IMR-90 (cell line): ENCODE measurements at regions not wholly inside any gene's neighbourhood (a gene's known extent, or its start where the extent isn't known, plus 50 kb on each side); places are given as distances from the start of the nearest gene placed in this dataset.

Experiments used
- ATAC-seq: fragments of 200-7000 bp; cut with Tn5 transposase; 2 replicates; pipeline ENCODE4 v1.9.1; 2020; ENCODE audit warnings: low read depth, mild to moderate bottlenecking, moderate library complexity
- BruUV-seq: library from RNA; stranded (reverse); fragments of 400-500 nt; replicated peaks from 2 replicates; lab custom pipeline; 2021; lab: Mats Ljungman, UMichigan
- CTCF ChIA-PET: fragments of 300-600 bp; formaldehyde crosslinking; extraction: SDS; loops from one replicate; lab custom pipeline; 2021; ENCODE audit warnings: antibody characterized with exemption; lab: Yijun Ruan, JAX
- POLR2A ChIA-PET: fragments of 300-600 bp; sonication (Branson Sonifier 250); formaldehyde crosslinking; loops from one replicate; lab custom pipeline; 2022; ENCODE audit warnings: antibody characterized with exemption; ENCODE audit not compliant: unreplicated experiment; lab: Charles Lee
- DNase-seq: peaks from one replicate; pipeline ENCODE4 v3.0.0; 2013
- H2AFZ ChIP-seq: replicated peaks from 2 replicates; pipeline ENCODE3; 2013; ENCODE audit warnings: low read length, mild to moderate bottlenecking; ENCODE audit not compliant: poor library complexity
- H2AK5ac ChIP-seq: 2 replicates; pipeline ENCODE4 v1.6.1; 2013; ENCODE audit warnings: low read depth, low read length, inconsistent platforms
- H2AK9ac ChIP-seq: replicated peaks from 2 replicates; pipeline ENCODE3; 2013; ENCODE audit warnings: mild to moderate bottlenecking, low read depth, low read length, moderate library complexity; ENCODE audit not compliant: poor library complexity
- H2BK120ac ChIP-seq: 2 replicates; pipeline ENCODE4 v1.6.1; 2013; ENCODE audit warnings: low read depth, low read length, inconsistent platforms
- H2BK15ac ChIP-seq: 3 replicates; pipeline ENCODE4 v1.6.1; 2013; ENCODE audit warnings: low read depth, low read length, inconsistent platforms
- H2BK20ac ChIP-seq: 2 replicates; pipeline ENCODE4 v1.6.1; 2013; ENCODE audit warnings: low read depth, mild to moderate bottlenecking, inconsistent platforms, low read length, moderate library complexity
- H2BK5ac ChIP-seq: 2 replicates; pipeline ENCODE4 v1.6.1; 2013; ENCODE audit warnings: mild to moderate bottlenecking, low read depth, low read length, inconsistent platforms; ENCODE audit not compliant: poor library complexity, severe bottlenecking
- H3K14ac ChIP-seq: replicated peaks from 2 replicates; pipeline ENCODE4 v1.6.1; 2013; ENCODE audit warnings: low read depth, low read length, inconsistent platforms
- H3K18ac ChIP-seq: 2 replicates; pipeline ENCODE4 v1.6.1; 2013; ENCODE audit warnings: low read depth, low read length, control low read depth
- H3K23ac ChIP-seq: 2 replicates; pipeline ENCODE4 v1.6.1; 2013; ENCODE audit warnings: low read depth, low read length, inconsistent platforms
- H3K27ac ChIP-seq: 2 replicates; pipeline ENCODE4 v1.5.1; 2013; ENCODE audit warnings: mild to moderate bottlenecking, control low read depth, low read length; ENCODE audit not compliant: insufficient read depth
- H3K27me3 ChIP-seq: 2 replicates; pipeline ENCODE4 v1.6.1; 2013; ENCODE audit warnings: low read length; ENCODE audit not compliant: control insufficient read depth, insufficient read depth
- H3K36me3 ChIP-seq: 2 replicates; pipeline ENCODE4 v1.6.1; 2013; ENCODE audit warnings: low read length, mixed read lengths; ENCODE audit not compliant: control insufficient read depth, insufficient read depth
- H3K4ac ChIP-seq: 2 replicates; pipeline ENCODE4 v1.6.1; 2013; ENCODE audit warnings: low read depth, low read length, inconsistent platforms
- H3K4me1 ChIP-seq: 2 replicates; pipeline ENCODE4 v1.6.1; 2013; ENCODE audit warnings: low read length, mixed read lengths; ENCODE audit not compliant: control insufficient read depth, insufficient read depth
- H3K4me2 ChIP-seq: 2 replicates; pipeline ENCODE4 v1.6.1; 2013; ENCODE audit warnings: low read depth, mild to moderate bottlenecking, control low read depth, low read length, moderate library complexity
- H3K4me3 ChIP-seq: 2 replicates; pipeline ENCODE4 v1.5.1; 2013; ENCODE audit warnings: low read depth, mild to moderate bottlenecking, control low read depth, low read length, moderate library complexity; ENCODE audit not compliant: insufficient read depth
- H3K56ac ChIP-seq: 2 replicates; pipeline ENCODE4 v1.6.1; 2013; ENCODE audit warnings: low read length, inconsistent platforms; ENCODE audit not compliant: insufficient read depth; ENCODE audit errors: extremely low read depth
- H3K79me1 ChIP-seq, 2 experiments: 2 replicates each; pipeline ENCODE4 v1.6.1; 2013; ENCODE audit warnings: low read length in 2 of 2, inconsistent platforms in 1 of 2, low read depth in 1 of 2
- H3K9ac ChIP-seq: 2 replicates; pipeline ENCODE4 v1.6.1; 2013; ENCODE audit warnings: low read depth, low read length, control low read depth
- H3K9me1 ChIP-seq: 2 replicates; pipeline ENCODE4 v1.6.1; 2013; ENCODE audit warnings: low read length, inconsistent platforms; ENCODE audit not compliant: insufficient read depth
- H3K9me3 ChIP-seq: 2 replicates; pipeline ENCODE4 v1.6.1; 2013; ENCODE audit warnings: low read length; ENCODE audit not compliant: control insufficient read depth, insufficient read depth
- H4K20me1 ChIP-seq: 2 replicates; pipeline ENCODE4 v1.6.1; 2013; ENCODE audit warnings: low read length, inconsistent platforms; ENCODE audit not compliant: insufficient read depth
- H4K5ac ChIP-seq: 2 replicates; pipeline ENCODE4 v1.6.1; 2013; ENCODE audit warnings: mild to moderate bottlenecking, low read depth, low read length, control low read depth
- H4K8ac ChIP-seq, 2 experiments: 2 replicates each; pipeline ENCODE4 v1.6.1; 2013; ENCODE audit warnings: low read depth in 2 of 2, low read length in 2 of 2, control low read depth in 1 of 2, inconsistent platforms in 1 of 2
- H4K91ac ChIP-seq: 2 replicates; pipeline ENCODE4 v1.6.1; 2013; ENCODE audit warnings: low read depth, low read length, inconsistent platforms; ENCODE audit not compliant: insufficient read depth
- CEBPB ChIP-seq: IDR thresholded peaks from 2 replicates; pipeline ENCODE4 v1.6.1; 2012; ENCODE audit warnings: low read depth, low read length, improper control_type of control experiment
- CHD1 ChIP-seq: IDR thresholded peaks from 2 replicates; pipeline ENCODE4 v1.6.1; 2012; ENCODE audit warnings: low read depth, low read length, improper control_type of control experiment
- MAFK ChIP-seq: IDR thresholded peaks from 2 replicates; pipeline ENCODE4 v1.6.1; 2012; ENCODE audit warnings: low read depth, low read length, improper control_type of control experiment
- USF2 ChIP-seq: fragments of 150-350 bp; IDR thresholded peaks from 2 replicates; pipeline ENCODE4 v1.6.1; 2017; ENCODE audit warnings: mild to moderate bottlenecking, antibody characterized with exemption, low read length, low read depth
- WGBS, 2 experiments: methylation state at CpG; one replicate each; pipeline versions ENCODE4 v1.1.5 to v1.1.7; 2013; ENCODE audit warnings: missing lambda C conversion rate in 2 of 2; ENCODE audit not compliant: insufficient read length in 1 of 2; ENCODE audit errors: extremely low coverage in 2 of 2; 5-methylcytosine and 5-hydroxymethylcytosine counted together
- dilution Hi-C: fragments of 300-500 bp; cut with HindIII; formaldehyde crosslinking; loops from one replicate; pipeline ENCODE4 v1.14.3; 2018; ENCODE audit warnings: low sequenced_read_pairs; ENCODE audit not compliant: unreplicated experiment
- in situ Hi-C: fragments of 300-500 bp; cut with MboI; formaldehyde crosslinking; loops from 3 replicates; pipeline ENCODE4 v1.14.3; 2019; ENCODE audit warnings: low sequenced_read_pairs, inconsistent platforms, mixed read lengths
- intact Hi-C: fragments of 100-400 bp; cut with micrococcal nuclease; formaldehyde crosslinking; loops from 2 replicates; pipeline ENCODE4 v1.10.0; 2022

DNA sequence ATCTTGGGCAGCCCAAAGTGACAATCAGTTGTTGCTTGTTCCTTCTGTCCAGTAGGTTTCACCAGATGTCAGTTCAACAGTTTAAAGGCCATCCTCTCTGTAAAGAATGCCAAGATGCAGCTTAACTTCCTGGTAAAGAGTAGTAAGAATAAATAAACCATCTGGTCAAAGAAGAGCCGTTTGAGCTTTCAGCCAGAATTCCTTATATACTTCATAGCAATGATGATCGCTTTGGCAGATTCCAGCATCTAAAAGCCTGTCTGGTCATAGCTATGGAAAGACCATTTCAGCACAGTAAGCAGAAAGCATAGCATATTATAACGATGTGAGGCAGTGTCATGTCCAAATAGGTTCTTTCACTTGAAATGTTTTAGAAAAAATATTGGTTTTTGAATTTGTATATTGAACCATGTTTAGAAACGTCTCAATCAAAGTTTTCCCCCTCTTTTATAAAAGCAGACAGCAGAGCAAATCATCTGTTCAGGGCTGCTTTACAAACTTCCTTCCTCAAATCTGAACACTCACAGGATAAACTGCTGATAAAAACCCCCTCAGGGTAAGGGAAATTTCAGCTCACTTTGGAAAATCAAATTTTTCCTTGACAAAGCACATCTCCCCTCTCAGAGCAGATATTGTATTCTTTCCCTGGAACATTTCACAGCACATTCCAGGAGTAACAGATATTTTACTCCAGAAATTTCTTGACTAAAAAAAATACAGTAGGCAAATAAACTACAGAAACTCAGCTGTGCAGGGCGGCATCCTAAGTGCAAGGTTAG is 184.1 kb downstream of the NOC3L start:
- Histone ChIP-seq H4K20me1 (no peaks in the 10 kb centered on the region), H3K4me2 (no peak overlapping the region), H3K36me3 (no peaks in the 10 kb centered on the region), H3K4me1 (peaks cover 23% of the 10 kb centered on the region), H3K79me1 (no peaks in the 10 kb centered on the region), H2BK5ac (no peak overlapping the region), H2BK15ac (peak overlapping the region; percentile 24; the same call in 1 of the 3 replicates), H4K91ac (peak overlapping the region; percentile 63; the same call in 1 of the 2 replicates), H2BK120ac (no peak overlapping the region; the same call in 1 of the 2 replicates), H2AK5ac (peak overlapping the region; percentile 23; the same call in 1 of the 2 replicates), H3K27me3 (no peaks in the 10 kb centered on the region), H4K8ac (no peak overlapping the region), H3K4ac (peak overlapping the region; percentile 63), H2AK9ac (no peak overlapping the region), H2BK20ac (no peak overlapping the region), H3K9ac (no peak overlapping the region), H3K27ac (no peak overlapping the region), H2AFZ (no peak overlapping the region), H3K23ac (no peak overlapping the region), H3K18ac (peak overlapping the region; percentile 6; the same call in 1 of the 2 replicates), H3K9me3 (no peaks in the 10 kb centered on the region), H3K9me1 (peaks cover 11% of the 10 kb centered on the region), H3K56ac (no peak overlapping the region), H3K14ac (peak overlapping the region; percentile 59; the same call in 1 of the 2 replicates), H3K4me3 (no peak overlapping the region), H4K5ac (no peak overlapping the region)
- BruUV-seq = no TSS peak
- intact Hi-C loops (no loop called here), dilution Hi-C loops (no loop called here), in situ Hi-C loops (no loop called here)
- POLR2A ChIA-PET = no interaction called here
- peak; percentile 50 for DNase-seq
- peak; percentile 68 for ATAC-seq
- no CpG with 5 or more reads among the region's 5 CpGs for WGBS, 2 experiments
- CTCF ChIA-PET = interaction anchor here (0.8 to 1.6 kb wide), 3 partner anchors 11 to 102 kb away, joined by 3 to 4 read pairs (median 4); no protein-coding TSS in a partner anchor
- peak; percentile 52 for TF ChIP-seq MAFK
- TF ChIP-seq USF2 = no peak
- TF ChIP-seq CEBPB = no peak
- no peak for TF ChIP-seq CHD1
